HepG2 (cell line): ENCODE measurements at regions not wholly inside any gene's neighbourhood (a gene's known extent, or its start where the extent isn't known, plus 50 kb on each side); places are given as distances from the start of the nearest gene placed in this dataset.

ENCODE experiments used
- ATF6 ChIP-seq: sonication (generic); formaldehyde crosslinking; conservative IDR thresholded peaks from 2 replicates; pipeline ENCODE4 v1.4.0; 2020; ENCODE audit warnings: missing genetic modification reagents
- BCLAF1 ChIP-seq: fragments of 450-650 bp; IDR thresholded peaks from 2 replicates; pipeline ENCODE4 v1.6.1; 2017; ENCODE audit warnings: mild to moderate bottlenecking
- CTCF ChIP-seq: sonication (generic); formaldehyde crosslinking; IDR thresholded peaks from 2 replicates; pipeline ENCODE4 v1.5.0; 2020; ENCODE audit warnings: mild to moderate bottlenecking, missing genetic modification reagents, moderate library complexity
- EZH2 ChIP-seq: conservative IDR thresholded peaks from 2 replicates; pipeline ENCODE4 v1.6.1; 2012; ENCODE audit warnings: mild to moderate bottlenecking, low read depth, low read length, moderate library complexity
- POLR2A ChIP-seq, 2 experiments: IDR thresholded peaks; 2 replicates each; pipeline ENCODE4 v1.6.1; 2011; ENCODE audit warnings: low read depth in 2 of 2, low read length in 2 of 2, mild to moderate bottlenecking in 1 of 2, moderate library complexity in 1 of 2; ENCODE audit not compliant: insufficient read depth in 1 of 2
- TBX3 ChIP-seq: fragments of 450-650 bp; IDR thresholded peaks from 2 replicates; pipeline ENCODE4 v1.6.1; 2017; ENCODE audit warnings: antibody characterized with exemption, mild to moderate bottlenecking, inconsistent platforms, borderline replicate concordance
- ZNF530 ChIP-seq: sonication (generic); formaldehyde crosslinking; IDR thresholded peaks from 2 replicates; pipeline ENCODE4 v1.5.0; 2020; ENCODE audit warnings: low read depth, mild to moderate bottlenecking, missing genetic modification reagents
- ZNF607 ChIP-seq: sonication (generic); formaldehyde crosslinking; IDR thresholded peaks from 2 replicates; pipeline ENCODE4 v1.5.1; 2020; ENCODE audit warnings: missing genetic modification reagents, mild to moderate bottlenecking, borderline replicate concordance
- TF ChIP-seq, protein P1 (sequence below): sonication (generic); formaldehyde crosslinking; IDR thresholded peaks from 2 replicates; pipeline ENCODE4 v1.4.0; 2020; ENCODE audit warnings: missing genetic modification reagents, mild to moderate bottlenecking, borderline replicate concordance
- TF ChIP-seq, protein P2 (sequence below), 2 experiments: sonication (generic) in 1 of 2; formaldehyde crosslinking in 1 of 2; IDR thresholded peaks; 2 replicates each; pipeline versions ENCODE4 v1.4.0 to v1.6.1; 2016 to 2020; ENCODE audit warnings: borderline replicate concordance in 1 of 2, low read depth in 1 of 2, mild to moderate bottlenecking in 1 of 2, missing genetic modification reagents in 1 of 2
- TF ChIP-seq, protein P3 (sequence below): sonication (generic); formaldehyde crosslinking; IDR thresholded peaks from 2 replicates; pipeline ENCODE4 v1.4.0; 2020; ENCODE audit warnings: missing genetic modification reagents, low read depth, mild to moderate bottlenecking, borderline replicate concordance

DNA sequence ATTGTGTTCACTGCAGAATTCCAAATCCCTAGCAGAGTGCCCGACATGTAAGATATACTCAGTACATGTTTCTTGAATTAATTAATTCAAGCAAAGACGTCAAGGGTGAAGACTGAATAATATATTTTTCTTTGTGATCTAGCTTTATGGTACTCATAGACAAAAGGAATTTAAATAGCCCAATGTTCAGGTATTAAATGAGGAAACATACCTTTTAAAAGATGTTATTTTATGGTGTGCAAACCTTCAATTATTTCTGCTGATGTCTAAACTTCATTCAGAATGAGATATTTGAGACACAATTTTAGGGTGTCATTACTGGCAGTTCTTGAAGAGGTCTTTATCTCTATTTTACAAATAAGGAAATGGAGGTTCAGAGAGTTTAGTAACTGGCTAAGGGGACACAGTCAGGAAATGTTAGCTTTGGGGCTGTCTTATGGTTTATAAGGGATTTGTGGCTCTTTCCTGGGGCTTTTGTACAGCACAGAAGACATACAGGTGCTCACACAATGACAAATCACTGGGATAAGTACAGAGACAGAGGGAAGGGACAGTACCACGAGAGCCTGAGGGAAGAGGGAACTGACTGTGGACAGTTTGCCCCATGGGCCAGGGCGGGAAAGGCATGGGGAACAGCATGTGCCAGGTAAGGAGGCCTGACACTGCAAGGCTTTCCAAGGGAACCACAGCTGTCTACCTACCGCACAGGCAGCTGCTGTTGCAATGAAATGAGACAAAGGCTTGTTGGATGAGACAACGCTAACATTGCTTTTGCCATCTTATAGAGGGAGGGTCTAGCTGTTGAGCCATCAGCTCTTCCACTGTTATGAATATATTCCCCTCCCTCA lies 155.3 kb downstream of the DDX1 start:
- TF ChIP-seq BCLAF1 (no peak), CTCF (no peak), ZNF607 (CRISPR knock-in tag) (no peak), TBX3 (no peak), ZNF530 (CRISPR knock-in tag) (no peak), EZH2 (no peak), POLR2A (IDR thresholded peaks at IDR 0.05; ENCODE audit: insufficient read depth in 1 of 2, low read depth in 2 of 2, low read length in 2 of 2) (no peak), ATF6 (CRISPR knock-in tag) (no peak)
- TF ChIP-seq, protein P1, sequence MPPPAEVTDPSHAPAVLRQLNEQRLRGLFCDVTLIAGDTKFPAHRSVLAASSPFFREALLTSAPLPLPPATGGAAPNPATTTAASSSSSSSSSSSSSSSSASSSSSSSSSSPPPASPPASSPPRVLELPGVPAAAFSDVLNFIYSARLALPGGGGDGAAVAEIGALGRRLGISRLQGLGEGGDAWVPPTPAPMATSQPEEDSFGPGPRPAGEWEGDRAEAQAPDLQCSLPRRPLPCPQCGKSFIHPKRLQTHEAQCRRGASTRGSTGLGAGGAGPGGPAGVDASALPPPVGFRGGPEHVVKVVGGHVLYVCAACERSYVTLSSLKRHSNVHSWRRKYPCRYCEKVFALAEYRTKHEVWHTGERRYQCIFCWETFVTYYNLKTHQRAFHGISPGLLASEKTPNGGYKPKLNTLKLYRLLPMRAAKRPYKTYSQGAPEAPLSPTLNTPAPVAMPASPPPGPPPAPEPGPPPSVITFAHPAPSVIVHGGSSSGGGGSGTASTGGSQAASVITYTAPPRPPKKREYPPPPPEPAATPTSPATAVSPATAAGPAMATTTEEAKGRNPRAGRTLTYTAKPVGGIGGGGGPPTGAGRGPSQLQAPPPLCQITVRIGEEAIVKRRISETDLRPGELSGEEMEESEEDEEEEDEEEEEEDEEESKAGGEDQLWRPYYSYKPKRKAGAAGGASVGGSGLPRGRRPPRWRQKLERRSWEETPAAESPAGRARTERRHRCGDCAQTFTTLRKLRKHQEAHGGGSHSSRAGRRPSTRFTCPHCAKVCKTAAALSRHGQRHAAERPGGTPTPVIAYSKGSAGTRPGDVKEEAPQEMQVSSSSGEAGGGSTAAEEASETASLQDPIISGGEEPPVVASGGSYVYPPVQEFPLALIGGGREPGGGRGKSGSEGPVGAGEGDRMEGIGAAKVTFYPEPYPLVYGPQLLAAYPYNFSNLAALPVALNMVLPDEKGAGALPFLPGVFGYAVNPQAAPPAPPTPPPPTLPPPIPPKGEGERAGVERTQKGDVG: no peak
- TF ChIP-seq, protein P2, sequence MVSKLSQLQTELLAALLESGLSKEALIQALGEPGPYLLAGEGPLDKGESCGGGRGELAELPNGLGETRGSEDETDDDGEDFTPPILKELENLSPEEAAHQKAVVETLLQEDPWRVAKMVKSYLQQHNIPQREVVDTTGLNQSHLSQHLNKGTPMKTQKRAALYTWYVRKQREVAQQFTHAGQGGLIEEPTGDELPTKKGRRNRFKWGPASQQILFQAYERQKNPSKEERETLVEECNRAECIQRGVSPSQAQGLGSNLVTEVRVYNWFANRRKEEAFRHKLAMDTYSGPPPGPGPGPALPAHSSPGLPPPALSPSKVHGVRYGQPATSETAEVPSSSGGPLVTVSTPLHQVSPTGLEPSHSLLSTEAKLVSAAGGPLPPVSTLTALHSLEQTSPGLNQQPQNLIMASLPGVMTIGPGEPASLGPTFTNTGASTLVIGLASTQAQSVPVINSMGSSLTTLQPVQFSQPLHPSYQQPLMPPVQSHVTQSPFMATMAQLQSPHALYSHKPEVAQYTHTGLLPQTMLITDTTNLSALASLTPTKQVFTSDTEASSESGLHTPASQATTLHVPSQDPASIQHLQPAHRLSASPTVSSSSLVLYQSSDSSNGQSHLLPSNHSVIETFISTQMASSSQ (IDR thresholded peaks at IDR 0.05; ENCODE audit: low read depth): no peak
- TF ChIP-seq, protein P2 (CRISPR knock-in tag; IDR thresholded peaks at IDR 0.05; ENCODE audit: borderline replicate concordance): no peak
- TF ChIP-seq, protein P3, sequence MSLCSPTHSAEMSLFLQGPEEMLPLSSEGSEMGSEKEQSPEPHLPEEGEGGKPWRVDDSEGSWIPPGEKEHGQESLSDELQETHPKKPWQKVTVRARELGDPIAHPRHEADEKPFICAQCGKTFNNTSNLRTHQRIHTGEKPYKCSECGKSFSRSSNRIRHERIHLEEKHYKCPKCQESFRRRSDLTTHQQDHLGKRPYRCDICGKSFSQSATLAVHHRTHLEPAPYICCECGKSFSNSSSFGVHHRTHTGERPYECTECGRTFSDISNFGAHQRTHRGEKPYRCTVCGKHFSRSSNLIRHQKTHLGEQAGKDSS (CRISPR knock-in tag): no peak
